DND-41 (cell line): ENCODE measurements at regions not wholly inside any gene's neighbourhood (a gene's known extent, or its start where the extent isn't known, plus 50 kb on each side); places are given as distances from the start of the nearest gene placed in this dataset.

Source experiments
- ATAC-seq: fragments of 200-7000 bp; cut with Tn5 transposase; 3 replicates; pipeline ENCODE4 v1.9.1; 2021; ENCODE audit warnings: low read depth; ENCODE audit not compliant: insufficient read depth
- DNase-seq: peaks from one replicate; pipeline ENCODE4 v3.0.0-alpha.2; 2020
- H2AFZ ChIP-seq: 2 replicates; pipeline ENCODE4 v1.6.0; 2012; ENCODE audit warnings: low read depth, low read length
- H3K27ac ChIP-seq: 2 replicates; pipeline ENCODE4 v1.5.1; 2012; ENCODE audit warnings: low read length, inconsistent platforms
- H3K27me3 ChIP-seq: fragments of 200-600 bp; sonication (generic); 2 replicates; pipeline ENCODE4 v1.6.0; 2012; ENCODE audit warnings: low read length, mild to moderate bottlenecking, inconsistent platforms; ENCODE audit not compliant: insufficient read depth, poor library complexity
- H3K36me3 ChIP-seq: 2 replicates; pipeline ENCODE4 v1.5.1; 2012; ENCODE audit warnings: low read length, inconsistent platforms; ENCODE audit not compliant: insufficient read depth
- H3K4me1 ChIP-seq: 2 replicates; pipeline ENCODE4 v1.5.1; 2012; ENCODE audit warnings: mild to moderate bottlenecking, low read length; ENCODE audit not compliant: insufficient read depth
- H3K4me2 ChIP-seq: 2 replicates; pipeline ENCODE4 v1.6.0; 2012; ENCODE audit warnings: mild to moderate bottlenecking, moderate library complexity, low read length, inconsistent platforms; ENCODE audit not compliant: insufficient read depth
- H3K4me3 ChIP-seq, 2 experiments: fragments of 200-600 bp in 1 of 2; shearing (Covaris generic) in 1 of 2; 2 replicates each; pipeline ENCODE4 v1.5.1; 2012 to 2016; ENCODE audit warnings: inconsistent platforms in 2 of 2, low read length in 2 of 2, mild to moderate bottlenecking in 2 of 2, low read depth in 1 of 2, moderate library complexity in 1 of 2
- H3K79me2 ChIP-seq: 2 replicates; pipeline ENCODE4 v1.6.0; 2012; ENCODE audit warnings: low read length, inconsistent platforms; ENCODE audit not compliant: insufficient read depth
- H3K9ac ChIP-seq: 2 replicates; pipeline ENCODE4 v1.6.0; 2012; ENCODE audit warnings: low read depth, mild to moderate bottlenecking, inconsistent platforms, low read length, moderate library complexity
- H3K9me3 ChIP-seq: 2 replicates; pipeline ENCODE4 v1.5.1; 2012; ENCODE audit warnings: low read length, moderate library complexity, mild to moderate bottlenecking, inconsistent platforms; ENCODE audit not compliant: insufficient read depth, severe bottlenecking
- H4K20me1 ChIP-seq: 2 replicates; pipeline ENCODE4 v1.6.0; 2012; ENCODE audit warnings: low read length; ENCODE audit not compliant: insufficient read depth
- CTCF ChIP-seq: IDR thresholded peaks from 2 replicates; pipeline ENCODE4 v1.5.1; 2012; ENCODE audit warnings: borderline replicate concordance, low read length, moderate library complexity, mild to moderate bottlenecking; ENCODE audit not compliant: poor library complexity, severe bottlenecking; ENCODE audit errors: extremely low read depth
- EZH2 ChIP-seq: IDR thresholded peaks from 3 replicates; pipeline ENCODE4 v1.6.1; 2012; ENCODE audit warnings: borderline replicate concordance, low read depth, mild to moderate bottlenecking, moderate library complexity, low read length, inconsistent platforms; ENCODE audit not compliant: severe bottlenecking

DNA sequence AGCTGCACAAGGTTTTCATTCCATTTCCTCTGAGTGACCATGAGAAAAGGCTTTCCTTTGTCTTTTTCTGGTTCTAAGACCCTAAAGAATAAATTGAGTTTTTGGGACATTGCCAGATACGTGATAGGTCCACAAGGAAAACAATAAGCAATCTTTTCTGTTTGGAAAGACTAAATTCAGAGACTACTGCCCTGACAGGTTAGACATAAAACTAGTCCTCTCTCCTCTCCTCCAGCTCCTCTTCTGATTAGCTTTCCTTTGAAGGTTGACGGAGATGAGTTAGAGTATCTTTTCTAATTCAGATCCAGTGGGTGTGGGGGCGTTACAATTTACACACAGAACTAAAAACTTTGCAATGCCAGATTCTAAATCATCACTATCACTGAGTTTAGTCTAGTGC is 57.8 kb upstream of the C1orf53 start:
- Histone ChIP-seq H4K20me1 (no peaks in the 10 kb centered on the region), H3K79me2 (no peaks in the 10 kb centered on the region), H2AFZ (no peak overlapping the region), H3K9me3 (no peaks in the 10 kb centered on the region), H3K4me2 (no peak overlapping the region), H3K4me1 (no peaks in the 10 kb centered on the region), H3K27ac (no peak overlapping the region), H3K9ac (no peak overlapping the region), H3K4me3 (no peak overlapping the region), H3K27me3 (no peaks in the 10 kb centered on the region), H3K36me3 (no peaks in the 10 kb centered on the region)
- DNase-seq = no peak
- ATAC-seq = no peak
- no peak for TF ChIP-seq CTCF

- Histone ChIP-seq H3K27me3 (no peaks in the 10 kb centered on the region), H3K36me3 (no peaks in the 10 kb centered on the region), H3K4me3 (no peak overlapping the region), H3K9me3 (no peaks in the 10 kb centered on the region), H3K4me2 (no peak overlapping the region), H3K79me2 (no peaks in the 10 kb centered on the region), H3K4me1 (no peaks in the 10 kb centered on the region), H3K27ac (no peak overlapping the region), H2AFZ (no peak overlapping the region), H4K20me1 (no peaks in the 10 kb centered on the region), H3K9ac (no peak overlapping the region)
- no peak for TF ChIP-seq CTCF
- TF ChIP-seq EZH2 = no peak
- no peak for ATAC-seq
- no peak for DNase-seq
Measured at GRCh38 chr1:197843401-197843800, 59.0 kb upstream of the C1orf53 start.

DNA sequence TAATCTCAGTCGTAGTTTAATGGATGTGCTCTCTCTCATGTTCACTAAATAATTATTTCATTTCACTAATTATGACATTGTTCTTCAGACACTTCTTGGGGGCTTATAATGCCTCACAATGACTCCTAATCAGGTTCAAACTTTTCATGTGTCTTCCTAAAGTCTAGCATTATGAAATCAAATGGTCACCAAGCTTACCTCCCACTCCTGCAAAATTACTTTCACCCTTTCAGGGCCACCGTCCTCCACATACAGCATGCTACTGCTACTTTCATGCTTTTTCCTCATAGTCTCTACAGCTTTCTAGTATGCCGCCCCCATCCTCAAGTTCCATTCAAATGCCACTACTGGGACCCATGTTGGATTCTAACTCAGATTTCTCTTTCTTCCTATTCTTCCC is 59.8 kb upstream of the C1orf53 start:
- TF ChIP-seq EZH2 = no peak
- no peak for TF ChIP-seq CTCF
- Histone ChIP-seq H4K20me1 (no peaks in the 10 kb centered on the region), H3K79me2 (no peaks in the 10 kb centered on the region), H3K36me3 (no peaks in the 10 kb centered on the region), H3K4me3 (no peak overlapping the region), H3K9me3 (no peaks in the 10 kb centered on the region), H3K9ac (no peak overlapping the region), H3K27ac (no peak overlapping the region), H3K4me1 (no peaks in the 10 kb centered on the region), H2AFZ (no peak overlapping the region), H3K27me3 (no peaks in the 10 kb centered on the region), H3K4me2 (no peak overlapping the region)
- no peak for DNase-seq
- no peak for ATAC-seq

DNA sequence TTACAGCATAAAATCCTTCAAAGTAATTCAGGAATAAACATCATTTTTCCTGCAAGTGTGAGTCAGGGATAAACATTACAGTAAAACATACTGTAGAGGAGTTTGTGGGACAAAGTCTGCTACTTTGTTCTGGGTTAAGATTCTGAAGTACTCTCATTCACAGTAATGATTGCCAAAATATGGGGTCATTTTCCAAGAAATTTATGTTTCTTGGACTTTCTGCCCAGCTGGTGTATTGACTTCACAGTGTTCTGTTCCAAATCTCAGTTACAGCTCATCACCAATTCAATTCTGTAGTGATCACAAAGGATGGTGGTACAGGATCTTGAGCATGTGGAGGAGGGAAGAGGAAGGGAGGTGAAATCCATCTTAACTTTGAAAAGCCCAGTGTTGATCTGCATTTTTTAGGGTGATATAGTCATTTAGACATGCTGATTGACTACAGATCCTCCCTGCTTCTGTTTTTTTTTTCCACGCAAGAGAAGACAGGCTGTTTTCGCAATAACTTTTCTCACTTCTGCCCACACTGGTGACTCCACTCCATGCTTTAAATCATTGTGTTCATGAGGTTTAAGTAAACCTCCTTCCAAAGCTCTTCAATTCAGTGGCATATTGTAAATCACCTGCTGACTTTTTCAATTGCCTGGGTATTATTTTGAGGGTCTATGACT is 60.4 kb upstream of the C1orf53 start:
- H3K27me3 ChIP-seq = no peaks in the 10 kb centered on the region
- H3K79me2 ChIP-seq = no peaks in the 10 kb centered on the region
- H3K36me3 ChIP-seq = no peaks in the 10 kb centered on the region
- H3K4me3 ChIP-seq = no peak overlapping the region
- no peak overlapping the region for H2AFZ ChIP-seq
- H3K4me1 ChIP-seq = no peaks in the 10 kb centered on the region
- H3K9ac ChIP-seq = no peak overlapping the region
- TF ChIP-seq CTCF (no peak), EZH2 (no peak)
- H3K27ac ChIP-seq = no peak overlapping the region
- no peaks in the 10 kb centered on the region for H3K9me3 ChIP-seq
- no peaks in the 10 kb centered on the region for H4K20me1 ChIP-seq
- ATAC-seq (no peak), DNase-seq (no peak)
- H3K4me2 ChIP-seq = no peak overlapping the region
